RPMI8226 (cell line): ENCODE measurements at regions not wholly inside any gene's neighbourhood (a gene's known extent, or its start where the extent isn't known, plus 50 kb on each side); places are given as distances from the start of the nearest gene placed in this dataset.
"Not testable (repeated sequence)": the region's sequence is repeated elsewhere in the genome, so short reads cannot be mapped to it uniquely, and the experiment has no call there.

Experiments
- DNase-seq: peaks from one replicate; pipeline ENCODE4 v3.0.0-alpha.2; 2015

- DNase-seq: no peak
Measured at GRCh38 chr2:45102141-45102540, 92.9 kb upstream of the SIX2 start.

- no peak for DNase-seq
Measured at GRCh38 chr2:45096996-45097395, 87.7 kb upstream of the SIX2 start.

- not testable (repeated sequence) for DNase-seq
Measured at GRCh38 chr2:45096038-45096437, 86.8 kb upstream of the SIX2 start.

GRCh38 chr2:45093663-45094062, 84.4 kb upstream of the SIX2 start:
- no peak for DNase-seq

- no peak for DNase-seq
Measured at GRCh38 chr2:45093181-45093580, 83.9 kb upstream of the SIX2 start.

- DNase-seq: no peak
Measured at GRCh38 chr2:45089554-45090261, 80.5 kb upstream of the SIX2 start.

- no peak for DNase-seq
Measured at GRCh38 chr2:45085487-45085886, 76.2 kb upstream of the SIX2 start.

- no peak for DNase-seq
Measured at GRCh38 chr2:45084361-45085020, 75.2 kb upstream of the SIX2 start.

- DNase-seq: no peak
Measured at GRCh38 chr2:45083175-45083574, 73.9 kb upstream of the SIX2 start.

GRCh38 chr2:45074713-45075112, 65.5 kb upstream of the SIX2 start:
- DNase-seq: no peak

- DNase-seq: no peak
Measured at GRCh38 chr2:45072862-45073237, 63.6 kb upstream of the SIX2 start.

- DNase-seq: no peak
Measured at GRCh38 chr2:45072064-45072861, 63.0 kb upstream of the SIX2 start.

- no peak for DNase-seq
Measured at GRCh38 chr2:45070113-45070652, 60.9 kb upstream of the SIX2 start.

GRCh38 chr2:45069684-45070083, 60.4 kb upstream of the SIX2 start:
- DNase-seq: no peak

- no peak for DNase-seq
Measured at GRCh38 chr2:45068571-45069140, 59.4 kb upstream of the SIX2 start.

- no peak for DNase-seq
Measured at GRCh38 chr2:45067859-45068570, 58.8 kb upstream of the SIX2 start.
